GM18861 (cell line): ENCODE measurements at regions not wholly inside any gene's neighbourhood (a gene's known extent, or its start where the extent isn't known, plus 50 kb on each side); places are given as distances from the start of the nearest gene placed in this dataset.

ENCODE experiments used
- ATAC-seq: cut with Tn5 transposase; IDR thresholded peaks from one replicate; pipeline ENCODE4 v1.9.1; 2021; ENCODE audit not compliant: unreplicated experiment

DNA sequence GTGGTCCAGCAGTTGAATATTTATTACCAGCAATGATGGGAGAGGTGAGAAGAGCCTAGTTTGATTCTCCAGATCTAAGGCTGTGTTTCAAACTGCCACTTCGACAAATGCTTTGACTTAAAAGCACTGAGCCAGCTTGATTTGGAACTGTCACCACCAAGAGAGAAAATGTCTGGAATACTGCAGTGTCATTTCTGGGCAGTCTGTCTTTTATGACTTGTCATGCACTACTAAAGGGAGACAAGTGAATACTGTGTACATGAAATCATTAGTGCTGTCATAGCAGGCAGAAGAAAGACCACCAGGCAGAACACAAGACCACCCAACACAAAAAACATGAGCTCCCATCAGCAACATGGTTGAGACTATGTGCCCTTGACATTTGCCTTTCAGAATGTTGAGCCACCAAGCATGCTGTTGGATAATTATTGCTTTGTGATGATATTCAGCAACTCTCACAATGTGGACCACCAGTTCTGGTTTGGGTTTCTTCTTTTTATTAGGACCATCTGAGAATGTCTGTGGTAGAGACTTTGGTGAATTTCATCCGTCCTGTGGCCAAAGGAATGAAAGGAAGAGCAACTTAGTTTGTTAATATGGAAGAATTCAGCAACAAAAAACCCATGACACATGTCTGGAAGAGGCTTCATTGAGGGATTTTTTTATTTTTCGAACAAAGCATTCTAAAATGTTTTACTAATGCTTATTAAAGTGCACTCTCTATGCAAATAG lies 125.8 kb downstream of the NTMT2 start:
- no peak for ATAC-seq

DNA sequence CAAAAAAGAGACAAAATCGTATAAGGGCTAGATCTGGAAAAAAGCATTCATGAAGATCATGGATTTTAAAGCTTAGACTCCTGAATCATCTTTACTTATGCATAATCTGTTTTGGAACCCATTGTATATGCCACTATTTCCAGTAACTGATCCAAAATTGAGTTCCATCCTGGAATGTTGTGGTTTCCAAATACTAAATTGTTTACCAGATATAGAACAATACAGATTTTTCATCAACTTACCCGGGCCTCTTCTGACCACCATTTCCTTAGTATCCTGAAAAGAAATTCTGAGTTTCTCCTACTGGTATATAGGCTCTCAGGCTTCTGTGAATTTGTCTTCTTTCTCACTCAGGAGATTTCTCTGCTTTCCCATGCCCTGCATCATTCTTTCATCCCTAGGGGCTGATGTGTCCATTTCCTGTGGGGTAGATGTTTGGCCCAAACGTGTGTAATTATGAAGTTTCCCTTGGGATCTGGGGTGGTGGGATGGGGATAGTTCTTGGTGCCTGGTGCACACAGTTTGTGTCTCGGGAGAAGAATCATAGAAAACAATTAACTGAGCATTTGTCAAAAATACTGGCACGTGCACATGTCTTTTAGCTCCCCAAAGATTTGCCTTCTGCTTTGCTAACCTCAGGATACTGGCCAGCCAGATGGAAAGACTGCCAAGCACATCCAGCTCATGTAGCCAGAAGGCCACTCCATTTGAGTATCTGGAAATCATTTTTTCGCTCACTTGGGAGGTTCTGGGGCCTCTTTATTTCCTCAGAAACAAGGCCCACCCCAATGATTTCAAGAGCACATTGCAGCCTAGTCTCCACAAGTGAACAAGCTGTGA lies 127.8 kb downstream of the NTMT2 start:
- no peak for ATAC-seq

DNA sequence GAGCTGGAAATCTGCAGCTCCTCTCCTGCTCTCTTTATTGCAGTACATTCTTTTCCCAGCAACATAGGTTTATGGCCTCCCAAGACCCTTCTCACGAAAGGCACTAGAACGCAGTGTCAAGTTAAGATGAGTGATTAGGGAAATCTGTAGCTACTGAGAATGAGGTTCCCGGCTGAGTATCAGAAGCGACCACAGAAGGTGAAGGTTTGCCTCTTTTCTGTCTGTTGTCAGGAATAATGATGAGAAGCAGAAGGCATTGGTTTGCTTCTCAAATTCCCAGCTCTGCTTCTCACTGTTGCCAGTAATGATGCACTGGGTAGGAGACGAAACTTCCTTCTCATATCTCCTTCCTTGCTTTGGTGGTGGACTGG lies 128.4 kb downstream of the NTMT2 start:
- no peak for ATAC-seq

DNA sequence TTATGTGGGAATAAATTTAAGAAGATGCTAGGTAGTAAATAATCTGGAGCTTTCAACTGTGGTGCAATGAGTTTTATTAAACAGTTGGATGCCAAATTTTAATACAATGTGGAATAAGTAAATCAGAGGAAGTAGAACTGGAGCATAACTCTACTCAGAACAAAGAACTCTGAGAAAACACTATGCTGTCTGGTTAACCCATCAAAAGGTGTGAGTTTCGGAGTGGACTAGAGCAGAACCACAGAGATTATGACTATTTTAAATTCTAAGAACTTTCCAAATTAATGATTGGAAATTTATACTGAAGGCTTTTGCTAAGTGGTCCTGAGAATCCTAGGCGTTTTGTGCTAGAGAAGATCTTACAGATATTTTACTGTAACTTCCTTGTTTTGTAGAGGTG lies 132.2 kb downstream of the NTMT2 start:
- no peak for ATAC-seq

DNA sequence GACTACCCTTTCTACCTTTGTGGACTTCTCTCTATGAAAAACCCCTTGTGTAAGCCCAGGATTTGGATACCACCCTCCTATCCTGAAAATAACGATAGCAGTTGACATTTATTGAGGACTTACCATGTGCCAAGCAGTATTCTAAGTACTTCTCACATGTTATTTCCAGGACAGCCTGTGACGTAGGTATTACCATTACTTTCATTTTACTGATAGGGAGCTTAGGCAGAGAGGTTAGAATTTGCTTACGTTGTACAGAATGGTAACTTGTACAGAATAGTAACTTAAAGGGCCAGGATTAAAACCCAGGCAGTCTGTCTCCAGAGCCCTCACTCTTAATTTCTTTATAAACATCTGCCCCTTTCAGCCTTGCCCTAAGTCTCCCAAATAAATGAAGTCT lies 138.3 kb downstream of the NTMT2 start:
- no peak for ATAC-seq

DNA sequence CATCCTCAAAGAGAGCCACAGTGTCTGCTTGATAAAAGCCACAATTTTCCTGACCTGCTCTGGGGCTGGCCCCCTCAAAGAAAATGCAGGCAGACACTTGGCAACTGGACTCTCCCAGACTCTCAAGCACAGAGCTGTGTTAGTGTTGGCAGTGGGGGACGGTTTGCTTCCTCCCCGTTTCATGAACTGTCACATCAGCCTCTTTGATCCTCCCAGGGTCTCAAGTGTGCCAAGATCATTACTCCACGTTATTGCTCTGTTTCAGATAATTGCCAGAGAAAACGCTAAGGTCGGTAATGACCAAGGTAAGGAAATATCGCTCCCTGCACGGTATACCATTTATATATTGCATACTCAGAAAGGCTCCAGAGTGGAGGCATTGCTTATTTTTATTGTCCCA lies 138.8 kb downstream of the NTMT2 start:
- no peak for ATAC-seq

DNA sequence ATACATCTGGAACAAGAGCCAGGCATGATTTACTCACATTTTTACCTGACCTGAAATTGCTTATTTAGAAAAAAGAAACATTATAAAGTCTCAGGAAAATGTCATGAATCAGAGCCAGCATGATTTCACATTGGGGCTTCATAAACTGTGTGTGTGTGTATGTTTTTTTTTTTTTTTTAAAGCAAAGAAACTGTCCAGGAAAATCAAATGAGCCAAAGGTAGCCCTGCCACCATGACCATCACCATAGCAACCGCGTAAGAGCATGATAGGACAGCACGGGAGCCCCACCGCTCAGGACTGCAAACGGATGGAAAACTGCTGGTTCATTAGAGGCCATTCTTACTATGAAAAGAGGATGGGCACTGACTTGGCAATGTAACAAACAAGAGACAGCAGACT lies 139.2 kb downstream of the NTMT2 start:
- ATAC-seq = no peak

DNA sequence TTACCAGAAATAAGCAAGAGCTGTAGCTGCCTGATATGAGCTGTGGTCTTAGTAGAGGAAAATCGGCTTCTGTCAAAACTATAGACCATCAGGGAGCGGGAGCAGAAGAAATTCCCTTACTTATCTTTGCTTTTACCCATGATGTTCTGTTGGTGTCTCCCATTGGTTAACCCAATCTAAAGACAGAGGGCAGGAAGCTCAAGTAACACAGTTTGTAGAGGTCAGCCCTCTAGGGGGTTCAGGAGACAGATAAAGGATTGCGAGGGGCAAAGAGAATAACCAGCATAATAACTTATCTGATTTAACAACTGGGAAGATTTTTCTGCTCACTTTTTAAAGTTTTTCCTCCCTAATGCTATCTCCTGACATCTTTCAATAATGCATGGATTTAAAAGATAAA lies 142.4 kb downstream of the NTMT2 start:
- ATAC-seq = no peak

DNA sequence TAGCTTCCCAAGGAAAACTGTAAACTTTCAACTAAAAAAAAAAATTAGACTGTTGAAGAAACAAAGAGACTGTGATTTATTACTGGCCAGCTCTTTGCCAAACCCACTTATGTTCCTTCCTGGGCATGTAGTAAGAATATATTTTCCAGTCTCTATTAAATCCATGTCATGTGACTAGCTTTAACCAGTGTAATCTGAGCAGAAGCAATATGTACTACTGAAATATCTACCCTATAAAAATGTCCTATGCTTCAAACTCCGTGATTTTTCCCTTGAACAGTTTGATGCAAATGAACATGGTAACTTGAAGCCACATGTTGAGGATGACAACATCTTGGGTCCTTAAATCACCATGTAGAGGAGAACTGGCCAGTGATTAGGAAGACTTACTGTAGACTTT lies 144.5 kb downstream of the NTMT2 start:
- no peak for ATAC-seq

DNA sequence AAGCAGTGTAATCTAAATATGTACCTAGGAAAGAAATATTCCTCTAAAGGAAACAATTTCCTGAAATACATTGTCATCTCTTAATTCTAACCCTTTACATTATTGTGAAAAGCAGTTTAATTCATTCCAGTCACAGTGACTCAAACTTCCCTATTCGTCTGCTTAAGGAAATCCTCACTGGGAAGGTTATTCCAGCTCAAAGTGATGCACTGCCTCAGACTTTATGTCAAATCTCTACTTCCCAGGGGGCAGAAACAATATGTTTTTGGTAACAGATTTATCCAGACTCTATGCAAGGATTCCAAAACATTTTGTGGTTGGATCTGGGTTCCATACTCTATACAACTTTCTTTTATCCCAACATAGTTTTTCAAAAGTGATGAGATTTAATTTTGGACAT lies 145.2 kb downstream of the NTMT2 start:
- no peak for ATAC-seq

DNA sequence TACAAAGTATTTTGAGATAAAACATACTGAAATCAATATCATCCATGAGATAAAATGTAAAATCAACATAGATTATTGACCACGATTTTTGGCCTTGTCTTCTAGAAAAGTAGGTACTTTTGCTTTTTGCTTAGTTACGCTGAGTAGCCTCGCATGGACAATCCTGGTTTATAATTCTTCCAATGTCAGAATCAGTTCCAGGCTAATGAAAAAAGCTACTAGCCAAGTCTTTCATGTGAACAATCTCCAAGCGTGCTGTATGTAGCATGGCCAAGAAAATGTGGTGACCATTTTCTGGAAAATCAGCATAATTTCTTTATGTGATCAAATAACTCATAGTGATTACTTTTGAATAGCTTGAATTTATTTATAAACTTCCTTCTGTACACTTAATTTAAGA lies 145.8 kb downstream of the NTMT2 start:
- no peak for ATAC-seq

DNA sequence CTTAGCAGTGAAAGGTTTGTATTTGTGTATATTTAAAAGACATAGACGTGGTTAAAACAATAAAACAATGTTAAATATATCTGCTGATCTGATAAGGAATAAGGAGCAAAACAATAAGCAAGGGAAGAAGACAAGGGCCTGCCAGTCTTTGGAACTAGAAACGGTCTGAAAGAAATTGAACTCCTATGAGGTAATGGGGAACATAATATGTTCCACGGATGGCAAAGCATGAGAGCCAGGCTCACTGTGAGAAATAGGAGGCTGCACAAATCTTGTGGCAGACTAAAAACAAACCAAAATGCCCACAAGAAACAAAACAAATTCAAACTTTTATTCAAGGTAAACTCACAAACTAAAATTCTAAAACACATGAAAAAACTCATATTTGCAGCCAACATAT lies 150.5 kb downstream of the NTMT2 start:
- no peak for ATAC-seq

DNA sequence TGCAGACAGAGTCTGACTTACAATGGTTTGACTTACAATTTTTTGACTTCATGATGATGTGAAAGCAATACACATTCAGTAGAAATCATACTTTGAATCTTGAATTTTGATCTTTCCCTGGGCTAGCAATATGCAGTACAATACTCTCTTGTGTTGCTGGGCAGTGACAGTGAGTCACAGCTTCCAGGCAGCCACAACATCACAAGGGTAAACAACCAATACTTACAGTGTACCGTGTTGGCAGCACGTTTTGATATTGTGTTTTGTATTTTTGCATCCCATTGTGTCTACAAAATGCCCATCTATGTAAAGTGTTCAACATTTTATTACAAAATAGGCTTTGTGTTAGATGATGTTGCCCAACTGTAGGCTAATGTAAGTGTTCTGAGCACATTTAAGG lies 150.9 kb downstream of the NTMT2 start:
- no peak for ATAC-seq

DNA sequence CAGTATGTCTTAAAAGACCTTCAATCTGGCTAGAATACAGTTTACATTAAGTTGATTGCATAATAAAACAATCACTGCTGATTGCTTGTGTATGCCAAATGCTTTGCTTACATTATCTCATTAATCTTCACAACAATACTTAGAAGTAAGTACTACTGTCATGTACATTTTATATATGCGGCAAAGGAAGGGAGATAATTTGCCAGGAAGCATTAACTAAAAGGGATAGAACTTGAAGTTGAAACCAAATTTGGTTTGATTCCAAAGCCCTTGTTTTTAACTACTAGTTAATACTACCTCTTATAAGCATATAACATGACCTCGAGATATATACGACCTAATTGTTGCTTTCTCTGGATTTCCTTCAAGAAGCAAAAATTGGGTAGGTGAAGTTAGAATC lies 155.8 kb downstream of the NTMT2 start:
- ATAC-seq = no peak

DNA sequence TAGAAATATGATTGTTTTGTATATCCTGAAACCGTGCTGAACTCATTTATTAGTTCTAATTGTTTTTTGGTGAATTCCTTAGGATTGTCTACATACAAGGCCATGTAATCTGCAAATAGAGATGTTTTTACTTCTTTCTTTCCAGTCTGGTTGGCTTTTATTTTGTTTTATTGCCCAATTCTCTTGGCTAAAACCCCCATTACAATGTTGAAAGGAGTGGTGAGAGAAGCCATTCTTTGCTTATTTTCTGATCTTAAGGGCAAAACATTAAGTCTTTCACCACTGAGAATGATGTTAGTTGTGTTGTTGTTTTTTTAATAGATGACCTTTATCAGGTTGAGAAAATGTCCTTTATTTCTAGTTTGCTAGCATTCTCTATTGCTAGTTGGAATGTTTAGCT lies 157.3 kb downstream of the NTMT2 start:
- ATAC-seq = no peak

DNA sequence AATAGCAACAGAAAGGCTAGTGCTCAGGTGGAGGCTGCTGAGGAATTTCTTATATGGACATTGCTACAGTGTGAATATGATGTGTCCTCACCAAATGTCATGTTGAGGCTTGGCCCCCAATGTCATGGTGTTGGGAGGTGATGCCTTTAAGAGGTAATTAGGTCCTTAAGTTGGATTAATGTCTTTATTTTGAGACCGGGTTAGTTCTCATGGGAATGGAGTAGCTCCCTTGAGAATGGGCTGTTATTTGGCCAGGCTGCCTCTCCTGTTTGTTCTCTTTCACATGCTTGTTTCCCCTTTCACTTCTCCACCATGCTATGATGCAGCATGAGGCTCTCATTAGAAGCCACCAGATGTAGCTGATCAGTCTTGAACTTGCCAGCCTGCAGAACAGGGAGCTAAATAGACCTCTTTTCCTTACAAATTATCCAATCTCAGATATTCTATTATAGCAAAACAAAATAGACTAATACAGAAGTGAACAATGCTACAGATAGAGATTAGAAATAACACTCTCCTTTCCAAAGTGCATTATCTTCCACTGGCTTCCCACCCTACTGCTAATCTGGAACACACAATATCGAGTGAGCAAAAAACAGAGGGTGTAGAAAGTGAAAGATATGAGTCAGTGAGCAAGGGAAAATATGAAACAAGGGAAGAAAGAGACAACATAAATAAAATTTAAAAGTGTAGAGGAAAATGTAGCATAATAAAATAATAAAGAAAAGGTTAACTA lies 160.2 kb downstream of the NTMT2 start:
- ATAC-seq = no peak

DNA sequence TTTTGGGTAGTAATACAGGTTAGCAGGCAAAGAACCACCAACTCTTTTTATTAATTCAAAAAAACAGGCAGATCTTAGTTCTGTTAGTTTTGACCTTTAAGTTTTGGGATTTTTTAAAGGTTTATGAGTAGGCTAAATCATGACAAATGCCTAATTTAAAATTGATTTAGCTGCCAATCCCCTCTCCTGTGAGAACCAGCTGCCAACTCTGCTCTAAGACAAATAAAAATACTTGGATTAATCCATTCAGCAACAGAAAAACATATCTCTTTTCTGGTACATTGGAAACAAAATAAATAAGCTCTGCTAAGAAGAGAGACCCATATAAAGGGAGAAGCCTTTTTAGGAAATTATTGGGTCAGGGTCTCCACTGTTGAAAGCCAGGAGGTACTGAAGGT lies 160.8 kb downstream of the NTMT2 start:
- ATAC-seq = no peak

DNA sequence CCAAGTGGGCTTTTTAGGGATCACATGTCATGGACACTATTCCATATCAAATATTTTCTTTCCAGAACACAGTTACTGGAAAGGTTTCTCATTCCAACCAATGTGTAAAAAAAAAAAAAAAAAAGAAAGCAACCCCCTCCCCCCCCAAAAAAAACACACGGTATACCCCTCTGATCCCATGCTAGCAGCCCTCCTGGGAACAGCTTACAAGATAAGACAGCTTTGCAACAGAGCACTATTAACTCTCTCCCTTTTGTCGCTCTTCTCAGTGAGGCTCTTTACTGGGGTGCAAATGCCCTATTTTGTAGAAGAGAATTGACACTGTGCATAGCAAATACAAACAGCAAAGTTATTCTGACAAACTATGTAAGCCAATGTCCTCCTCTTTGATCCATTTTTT lies 161.2 kb downstream of the NTMT2 start:
- no peak for ATAC-seq

DNA sequence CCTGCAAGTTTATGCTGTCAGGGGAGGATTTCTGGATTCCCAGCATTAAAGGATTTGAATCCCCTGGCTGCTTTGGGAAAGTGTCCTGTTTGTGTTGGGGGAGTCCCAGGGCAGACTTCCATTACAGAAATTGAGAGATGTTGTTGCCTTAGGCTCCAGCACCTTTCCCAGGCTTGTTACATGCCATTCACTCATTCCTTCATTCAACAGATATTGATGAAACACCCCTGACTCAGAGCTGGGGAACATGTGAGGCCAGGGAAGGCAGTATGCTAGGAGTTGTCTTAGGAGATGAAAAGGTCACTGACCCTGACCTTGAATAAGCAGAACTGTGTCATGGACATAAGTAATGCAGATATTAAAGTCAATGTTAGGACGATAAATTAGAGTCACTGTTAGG lies 161.7 kb downstream of the NTMT2 start:
- ATAC-seq = no peak

DNA sequence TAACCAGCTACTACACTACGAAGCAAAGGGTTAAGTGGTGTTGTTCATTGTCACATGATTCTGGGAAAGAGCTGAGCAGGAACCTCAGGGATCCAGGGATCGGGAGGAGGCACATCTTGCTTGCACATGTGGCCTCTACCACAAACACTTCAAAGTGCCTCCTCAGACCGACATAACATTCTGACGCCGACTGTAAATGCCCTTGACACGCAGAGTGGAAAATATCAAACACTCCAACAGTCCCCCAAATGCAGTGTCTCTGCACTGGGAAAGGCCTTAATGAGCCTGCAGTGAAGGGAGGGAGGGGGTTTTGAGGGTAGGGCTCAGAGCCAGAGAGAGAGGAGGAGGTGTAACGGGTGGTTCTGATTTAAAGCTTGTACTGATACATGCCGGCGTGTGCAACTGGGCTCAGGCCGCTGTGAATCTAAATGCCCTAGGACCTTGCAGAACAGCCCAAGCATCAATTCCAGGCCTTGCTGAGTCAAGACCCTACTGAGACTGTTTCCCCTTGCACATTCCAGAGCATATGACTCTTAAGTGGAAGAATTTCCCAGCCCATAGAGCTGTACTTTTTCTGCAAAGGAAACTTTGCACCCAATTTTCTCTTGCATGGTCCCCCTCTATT lies 163.7 kb downstream of the NTMT2 start:
- no peak for ATAC-seq

DNA sequence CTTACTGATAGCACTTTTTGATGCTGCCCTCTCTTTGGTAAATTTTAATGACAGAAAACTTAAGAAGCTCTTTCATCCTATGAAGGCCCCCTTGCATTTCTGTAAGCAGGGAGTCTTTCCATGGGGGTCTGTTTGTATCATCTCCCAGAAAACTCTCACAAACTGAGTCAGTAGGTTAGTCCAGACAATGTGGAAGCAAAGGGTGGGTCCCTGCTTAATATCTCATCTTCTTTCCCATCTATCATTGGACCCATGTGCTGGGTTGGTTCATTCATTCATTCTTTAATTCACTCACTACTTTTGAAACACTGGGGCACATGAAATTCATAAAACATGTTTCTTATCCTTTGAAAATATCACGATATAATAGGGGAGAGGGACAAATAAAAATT lies 164.3 kb downstream of the NTMT2 start:
- no peak for ATAC-seq

DNA sequence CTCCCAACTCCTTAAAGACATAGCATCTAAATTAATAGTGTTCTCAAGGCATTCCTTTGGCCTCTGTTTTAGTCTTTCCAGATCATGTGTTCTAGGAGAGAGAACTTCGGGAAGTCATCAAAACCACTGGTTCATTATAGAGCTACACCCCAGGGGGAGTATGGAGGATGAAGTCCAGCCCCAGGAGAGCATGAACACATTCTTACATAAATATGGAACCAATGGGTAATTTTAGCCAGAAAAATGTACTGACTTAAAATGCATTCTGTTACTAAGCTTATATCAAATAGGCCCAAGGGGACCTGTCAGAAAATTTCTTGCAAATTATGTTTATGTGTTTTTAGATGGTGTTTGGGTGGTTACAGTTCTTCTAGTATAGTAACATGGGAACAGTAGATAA lies 165.2 kb downstream of the NTMT2 start:
- ATAC-seq = no peak
